ENCODE measurements at regions not wholly inside any gene's neighbourhood (a gene's known extent, or its start where the extent isn't known, plus 50 kb on each side); places are given as distances from the start of the nearest gene placed in this dataset.

DNA sequence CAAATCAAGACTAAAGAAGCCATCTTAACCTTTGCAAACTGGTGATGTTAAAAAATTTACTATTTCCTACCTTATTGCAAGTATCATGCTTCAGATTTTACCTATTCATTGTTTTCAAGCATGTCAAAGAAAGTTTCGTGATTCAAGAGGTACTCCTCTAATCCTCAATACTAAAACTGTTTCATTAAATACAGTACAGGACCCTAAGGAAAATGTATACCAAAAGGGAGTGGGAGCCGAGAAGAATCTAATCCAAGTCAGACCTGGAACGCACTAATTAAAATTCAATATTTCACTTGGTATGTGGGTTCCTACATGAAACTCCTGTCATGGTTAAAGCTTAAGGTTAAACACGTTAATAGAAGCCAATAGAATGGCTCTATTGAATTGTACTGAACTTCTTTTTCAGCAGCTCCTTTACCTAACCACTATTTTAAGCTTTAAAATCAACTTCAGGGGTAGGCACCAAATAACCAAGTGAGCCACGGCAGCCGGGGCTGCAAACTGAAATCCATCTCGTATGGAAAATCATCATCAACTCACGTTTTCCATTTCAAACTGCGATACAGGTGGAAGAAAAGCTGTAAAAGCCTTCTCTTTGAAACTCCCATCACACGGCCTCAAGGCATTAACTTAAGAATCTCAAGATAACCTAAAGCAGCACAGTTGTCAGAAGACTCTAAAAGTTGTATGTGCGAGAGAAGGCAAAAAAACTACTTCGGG is 188.8 kb downstream of the ZEB2 start:
- peak overlapping the region; percentile 67 for H3K9ac ChIP-seq (ENCODE audit: extremely low read depth, insufficient read length, low read length)
- H3K27me3 ChIP-seq (ENCODE audit: insufficient read depth, low read length) = no peaks in the 10 kb centered on the region
- H2BK20ac ChIP-seq (ENCODE audit: low read depth, low read length, poor library complexity, severe bottlenecking) = no peak overlapping the region
- no peak overlapping the region; the same call in 1 of the 2 replicates for H3K14ac ChIP-seq (ENCODE audit: insufficient read depth, low read length)
- H3K4me2 ChIP-seq (ENCODE audit: insufficient read depth, insufficient read length, low read length) = peak overlapping the region; percentile 90
- no peak overlapping the region for H2BK5ac ChIP-seq (ENCODE audit: insufficient read length, low read length)
- no peaks in the 10 kb centered on the region for H3K79me1 ChIP-seq (ENCODE audit: insufficient read depth, low read depth, low read length, poor library complexity, severe bottlenecking)
- H2BK120ac ChIP-seq (ENCODE audit: low read depth, low read length, poor library complexity, severe bottlenecking) = no peak overlapping the region
- H3K4ac ChIP-seq (ENCODE audit: low read depth, low read length) = no peak overlapping the region
- H3T11ph ChIP-seq (ENCODE audit: low read length) = no peak overlapping the region
- Mint-ChIP-seq H3K36me3 (ENCODE audit: insufficient read depth in 1 of 3, low read depth in 3 of 3) (peaks cover 0 to 8% (median 2%) of the 10 kb centered on the region in 3 experiments; a peak in 3 of 7 replicates), H3K27me3 (ENCODE audit: low read depth) (peaks cover 10% of the 10 kb centered on the region), H3K4me1 (peaks cover 36 to 45% of the 10 kb centered on the region in 2 experiments), H3K9me3 (no peaks in the 10 kb centered on the region; a peak in 1 of 5 replicates), H3K27ac (peak overlapping the region; percentile 78 to 98 (median 95); a peak in 6 of 7 replicates), H3K4me3 (peak overlapping the region; percentile 85 to 92)
- H3K23me2 ChIP-seq (ENCODE audit: insufficient read length, low read depth, low read length, poor library complexity, severe bottlenecking) = peaks cover 13% of the 10 kb centered on the region
- H4K5ac ChIP-seq (ENCODE audit: insufficient read length, low read depth, low read length) = no peak overlapping the region
- no peaks in the 10 kb centered on the region for H3K9me3 ChIP-seq (ENCODE audit: control insufficient read depth, low read depth, low read length)
- H2BK15ac ChIP-seq (ENCODE audit: low read depth, low read length) = no peak overlapping the region
- no peak overlapping the region for H2AK5ac ChIP-seq (ENCODE audit: insufficient read length, low read length)
- H4K20me1 ChIP-seq (ENCODE audit: control insufficient read depth, insufficient read depth, insufficient read length) = no peaks in the 10 kb centered on the region
- no peak overlapping the region for H4K8ac ChIP-seq (replicated peaks; ENCODE audit: insufficient read length, low read depth, low read length)
- no peak for DNase-seq
- H4K91ac ChIP-seq (ENCODE audit: insufficient read length, low read depth, low read length) = no peak overlapping the region
- H3K18ac ChIP-seq (ENCODE audit: insufficient read length, low read depth, low read length) = no peak overlapping the region
- TF ChIP-seq CTCF (conservative IDR thresholded peaks at IDR 0.05) = no peak
- no peak overlapping the region for H3K56ac ChIP-seq (ENCODE audit: insufficient read length, low read depth, low read length)
- no CpG with 5 or more reads among the region's 12 CpGs for WGBS (ENCODE audit: extremely low coverage, insufficient read length, low lambda C conversion rate)
- H3K79me2 ChIP-seq (ENCODE audit: insufficient read depth, low read length) = 0 out of 2 replicates have a peak, but pooled peaks cover 4% of the 10 kb centered on the region
- no peak overlapping the region for H2BK12ac ChIP-seq (ENCODE audit: insufficient read length, low read depth, low read length)
- peaks cover 6% of the 10 kb centered on the region; the same call in 1 of the 2 replicates for H3K4me1 ChIP-seq (ENCODE audit: insufficient read depth, low read length)
- H3K23ac ChIP-seq (ENCODE audit: insufficient read length, low read depth, low read length) = no peak overlapping the region
- no peak overlapping the region for H2AFZ ChIP-seq (ENCODE audit: low read length)
- no peak overlapping the region for H3K27ac ChIP-seq (ENCODE audit: insufficient read length, low read depth, low read length)

All from H9 (cell line).